ENCODE measurements at regions not wholly inside any gene's neighbourhood (a gene's known extent, or its start where the extent isn't known, plus 50 kb on each side); places are given as distances from the start of the nearest gene placed in this dataset.
"Not testable (repeated sequence)": the region's sequence is repeated elsewhere in the genome, so short reads cannot be mapped to it uniquely, and the experiment has no call there.

DNA sequence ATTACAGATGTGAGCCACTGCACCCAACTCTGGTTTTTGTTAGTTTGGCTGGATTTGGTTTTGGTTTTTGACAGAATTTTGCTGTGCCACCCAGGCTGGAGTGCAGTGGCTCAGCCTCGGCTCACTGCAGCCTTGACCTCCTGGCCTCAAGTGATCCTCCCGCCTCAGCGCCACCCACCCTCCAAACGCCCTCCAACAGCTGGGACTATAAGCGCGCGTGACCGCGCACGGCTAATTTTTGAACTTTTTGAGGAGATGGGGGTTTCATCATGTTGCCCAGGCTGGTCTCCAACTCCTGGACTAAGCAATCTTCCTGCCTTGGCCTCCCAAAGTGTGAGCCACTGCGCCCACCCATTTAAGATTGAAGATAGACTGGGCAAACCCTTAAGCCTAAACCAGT lies 84.4 kb upstream of the RPRML start:
- DNase-seq: no peak
- POLR2A ChIA-PET (ENCODE audit: unreplicated experiment): no interaction called here
- Histone ChIP-seq H3F3A (ENCODE audit: insufficient read depth, low read depth) (peaks cover 6% of the 10 kb centered on the region; the same call in 1 of the 2 replicates), H3K9me2 (ENCODE audit: insufficient read depth) (no peaks in the 10 kb centered on the region), H4K20me1 (ENCODE audit: insufficient read depth) (no peaks in the 10 kb centered on the region), H3K9me3 (ENCODE audit: insufficient read depth, low read depth) (peaks cover 3% of the 10 kb centered on the region; the same call in 1 of the 2 replicates), H2AFZ (no peak overlapping the region), H3K4me3 (no peak overlapping the region), H3K27me3 (ENCODE audit: insufficient read depth, low read depth) (no peaks in the 10 kb centered on the region), H3K4me1 (replicated peaks; ENCODE audit: insufficient read depth) (no peaks in the 10 kb centered on the region; the same call in 1 of the 2 replicates), H3K79me2 (ENCODE audit: low read depth) (0 out of 2 replicates have a peak, but pooled peaks cover 5% of the 10 kb centered on the region), H3K27ac (no peak overlapping the region), H3K36me3 (ENCODE audit: low read depth) (no peaks in the 10 kb centered on the region), H3K4me2 (no peak overlapping the region)
- TF ChIP-seq, protein P1, sequence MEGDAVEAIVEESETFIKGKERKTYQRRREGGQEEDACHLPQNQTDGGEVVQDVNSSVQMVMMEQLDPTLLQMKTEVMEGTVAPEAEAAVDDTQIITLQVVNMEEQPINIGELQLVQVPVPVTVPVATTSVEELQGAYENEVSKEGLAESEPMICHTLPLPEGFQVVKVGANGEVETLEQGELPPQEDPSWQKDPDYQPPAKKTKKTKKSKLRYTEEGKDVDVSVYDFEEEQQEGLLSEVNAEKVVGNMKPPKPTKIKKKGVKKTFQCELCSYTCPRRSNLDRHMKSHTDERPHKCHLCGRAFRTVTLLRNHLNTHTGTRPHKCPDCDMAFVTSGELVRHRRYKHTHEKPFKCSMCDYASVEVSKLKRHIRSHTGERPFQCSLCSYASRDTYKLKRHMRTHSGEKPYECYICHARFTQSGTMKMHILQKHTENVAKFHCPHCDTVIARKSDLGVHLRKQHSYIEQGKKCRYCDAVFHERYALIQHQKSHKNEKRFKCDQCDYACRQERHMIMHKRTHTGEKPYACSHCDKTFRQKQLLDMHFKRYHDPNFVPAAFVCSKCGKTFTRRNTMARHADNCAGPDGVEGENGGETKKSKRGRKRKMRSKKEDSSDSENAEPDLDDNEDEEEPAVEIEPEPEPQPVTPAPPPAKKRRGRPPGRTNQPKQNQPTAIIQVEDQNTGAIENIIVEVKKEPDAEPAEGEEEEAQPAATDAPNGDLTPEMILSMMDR (conservative IDR thresholded peaks at IDR 0.05): no peak
- no peak for TF ChIP-seq EZH2 (IDR thresholded peaks at IDR 0.05; ENCODE audit: low read depth)
- CTCF ChIA-PET: no interaction called here
- intact Hi-C loops (cut with micrococcal nuclease; ENCODE audit: unreplicated experiment): no loop called here
- no TSS peak for BruUV-seq (replicated peaks)

DNA sequence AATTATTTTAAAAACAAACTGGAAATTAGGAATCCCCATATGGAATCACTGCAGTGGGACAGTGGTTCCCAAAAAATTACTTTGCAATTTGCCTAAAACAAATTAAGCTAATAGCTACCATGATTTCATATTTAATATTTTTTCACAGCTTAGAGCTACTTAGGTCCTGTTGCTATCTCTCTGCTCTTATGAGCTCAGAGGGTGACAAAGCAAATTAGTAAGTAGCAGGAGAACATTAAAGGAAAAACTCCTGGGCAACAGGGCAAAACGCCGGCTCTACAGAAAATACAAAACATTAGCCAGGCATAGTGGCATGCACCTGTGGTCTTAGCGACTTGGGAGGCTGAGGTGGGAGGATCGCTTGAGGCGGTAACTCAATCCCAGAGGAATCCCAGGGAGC lies 83.8 kb upstream of the RPRML start:
- H3K4me2 ChIP-seq; H2AFZ ChIP-seq; H3K27me3 ChIP-seq (ENCODE audit: insufficient read depth, low read depth); H3K9me3 ChIP-seq (ENCODE audit: insufficient read depth, low read depth); H3K4me3 ChIP-seq; H4K20me1 ChIP-seq (ENCODE audit: insufficient read depth); H3K79me2 ChIP-seq (ENCODE audit: low read depth); DNase-seq; intact Hi-C loops (cut with micrococcal nuclease; ENCODE audit: unreplicated experiment); POLR2A ChIA-PET (ENCODE audit: unreplicated experiment); H3K4me1 ChIP-seq (replicated peaks; ENCODE audit: insufficient read depth); H3K27ac ChIP-seq; H3K36me3 ChIP-seq (ENCODE audit: low read depth); H3F3A ChIP-seq (ENCODE audit: insufficient read depth, low read depth); BruUV-seq (replicated peaks); CTCF ChIA-PET; H3K9me2 ChIP-seq (ENCODE audit: insufficient read depth): not testable (repeated sequence)

DNA sequence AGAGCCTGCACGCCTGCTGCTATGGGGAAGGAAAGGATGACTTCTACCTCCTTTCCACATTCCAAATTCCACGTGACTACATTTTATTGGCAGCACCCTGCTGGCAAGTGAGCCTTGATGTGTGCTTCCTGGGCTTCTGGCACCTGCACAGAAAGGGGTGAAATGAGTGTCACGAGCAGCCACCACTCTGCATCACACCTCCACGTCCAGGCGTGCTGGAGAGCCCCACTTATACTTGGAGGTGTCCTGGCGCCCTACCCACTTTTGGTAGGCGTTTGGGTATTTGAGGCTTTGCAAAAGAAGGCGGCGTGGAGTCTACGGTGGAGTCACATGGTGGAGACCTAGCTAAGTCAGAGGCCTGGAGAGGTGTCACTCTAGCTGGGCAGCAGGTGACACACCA lies 81.0 kb upstream of the RPRML start:
- H3K27ac ChIP-seq; POLR2A ChIA-PET (ENCODE audit: unreplicated experiment); H3K4me1 ChIP-seq (replicated peaks; ENCODE audit: insufficient read depth); H3F3A ChIP-seq (ENCODE audit: insufficient read depth, low read depth); H3K79me2 ChIP-seq (ENCODE audit: low read depth); H2AFZ ChIP-seq; H4K20me1 ChIP-seq (ENCODE audit: insufficient read depth); H3K4me2 ChIP-seq; CTCF ChIA-PET; H3K9me2 ChIP-seq (ENCODE audit: insufficient read depth); H3K9me3 ChIP-seq (ENCODE audit: insufficient read depth, low read depth); H3K36me3 ChIP-seq (ENCODE audit: low read depth); intact Hi-C loops (cut with micrococcal nuclease; ENCODE audit: unreplicated experiment); H3K27me3 ChIP-seq (ENCODE audit: insufficient read depth, low read depth); DNase-seq; BruUV-seq (replicated peaks); H3K4me3 ChIP-seq: not testable (repeated sequence)

DNA sequence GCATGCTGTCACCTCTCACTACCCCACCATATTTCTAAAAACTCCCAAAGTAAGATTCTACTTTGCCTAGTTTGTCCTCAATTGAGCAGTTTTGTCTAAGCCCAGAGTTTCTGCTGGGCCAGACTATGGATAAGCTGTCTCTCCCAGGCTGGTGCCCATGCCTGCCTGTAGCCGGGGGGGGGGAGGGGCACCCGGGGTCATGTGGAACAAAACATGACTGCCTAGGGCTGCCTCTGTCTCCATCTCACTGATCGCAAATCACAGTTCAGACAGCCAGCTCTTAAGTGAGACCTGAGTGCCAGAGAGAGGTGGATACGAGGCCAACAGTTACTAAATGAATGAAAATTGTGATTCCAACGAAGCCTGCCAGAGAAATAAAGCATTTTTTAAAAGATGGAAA lies 78.8 kb upstream of the RPRML start:
- no peak for TF ChIP-seq EZH2 (IDR thresholded peaks at IDR 0.05; ENCODE audit: low read depth)
- TF ChIP-seq, protein P1 (conservative IDR thresholded peaks at IDR 0.05): no peak
- ChIA-PET POLR2A (ENCODE audit: unreplicated experiment) (no interaction called here), CTCF (no interaction called here)
- no peaks in the 10 kb centered on the region for H3F3A ChIP-seq (ENCODE audit: insufficient read depth, low read depth)
- no TSS peak for BruUV-seq (replicated peaks)
- no peak for DNase-seq
- intact Hi-C loops (cut with micrococcal nuclease; ENCODE audit: unreplicated experiment): no loop called here
- no peaks in the 10 kb centered on the region for H3K9me3 ChIP-seq (ENCODE audit: insufficient read depth, low read depth)
- no peaks in the 10 kb centered on the region for H3K79me2 ChIP-seq (ENCODE audit: low read depth)
- H3K4me3 ChIP-seq: no peak overlapping the region
- no peak overlapping the region for H3K27ac ChIP-seq
- no peak overlapping the region for H2AFZ ChIP-seq
- no peaks in the 10 kb centered on the region for H4K20me1 ChIP-seq (ENCODE audit: insufficient read depth)
- H3K36me3 ChIP-seq (ENCODE audit: low read depth): peaks cover 4% of the 10 kb centered on the region
- H3K4me1 ChIP-seq (replicated peaks; ENCODE audit: insufficient read depth): no peaks in the 10 kb centered on the region
- H3K9me2 ChIP-seq (ENCODE audit: insufficient read depth): no peaks in the 10 kb centered on the region
- H3K4me2 ChIP-seq: no peak overlapping the region
- H3K27me3 ChIP-seq (ENCODE audit: insufficient read depth, low read depth): no peaks in the 10 kb centered on the region

DNA sequence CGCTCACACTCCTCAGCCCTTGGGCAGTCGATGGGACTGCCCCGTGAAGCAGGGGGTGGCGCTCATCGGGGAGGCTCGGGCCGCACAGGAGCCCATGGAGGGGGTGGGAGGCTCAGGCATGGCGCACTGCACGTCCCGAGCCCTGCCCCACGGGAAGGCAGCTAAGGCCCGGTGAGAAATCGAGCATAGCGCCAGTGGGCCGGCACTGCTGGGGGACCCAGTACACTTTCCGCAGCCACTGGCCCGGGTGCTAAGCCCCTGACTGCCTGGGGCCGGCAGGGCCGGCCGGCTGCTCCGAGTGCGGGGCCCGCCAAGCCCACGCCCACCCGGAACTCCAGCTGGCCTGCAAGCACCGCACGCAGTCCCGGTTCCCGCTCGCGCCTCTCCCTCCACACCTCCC lies 78.2 kb upstream of the RPRML start:
- POLR2A ChIA-PET (ENCODE audit: unreplicated experiment); H3K9me2 ChIP-seq (ENCODE audit: insufficient read depth); H3K27me3 ChIP-seq (ENCODE audit: insufficient read depth, low read depth); H2AFZ ChIP-seq; H3K79me2 ChIP-seq (ENCODE audit: low read depth); H3K4me2 ChIP-seq; H3K4me1 ChIP-seq (replicated peaks; ENCODE audit: insufficient read depth); H3K27ac ChIP-seq; H4K20me1 ChIP-seq (ENCODE audit: insufficient read depth); H3F3A ChIP-seq (ENCODE audit: insufficient read depth, low read depth); H3K36me3 ChIP-seq (ENCODE audit: low read depth); BruUV-seq (replicated peaks); DNase-seq; H3K9me3 ChIP-seq (ENCODE audit: insufficient read depth, low read depth); CTCF ChIA-PET; H3K4me3 ChIP-seq; intact Hi-C loops (cut with micrococcal nuclease; ENCODE audit: unreplicated experiment): not testable (repeated sequence)

DNA sequence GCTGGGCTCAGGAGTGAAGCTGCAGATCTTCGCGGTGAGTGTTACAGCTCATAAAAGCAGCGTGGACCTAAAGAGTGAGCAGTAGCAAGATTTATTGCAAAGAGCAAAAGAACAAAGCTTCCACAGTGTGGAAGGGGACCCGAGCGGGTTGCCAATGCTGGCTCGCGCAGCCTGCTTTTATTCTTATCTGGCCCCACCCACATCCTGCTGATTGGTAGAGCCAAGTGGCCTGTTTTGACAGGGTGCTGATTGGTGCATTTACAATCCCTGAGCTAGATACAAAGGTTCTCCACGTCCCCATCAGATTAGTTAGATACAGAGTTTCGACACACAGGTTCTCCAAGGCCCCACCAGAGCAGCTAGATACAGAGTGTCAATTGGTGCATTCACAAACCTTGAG lies 77.6 kb upstream of the RPRML start:
- intact Hi-C loops (cut with micrococcal nuclease; ENCODE audit: unreplicated experiment): not testable (repeated sequence)

More for the DNA sequence above, 77.6 kb upstream of the RPRML start:
- H3K79me2 ChIP-seq (ENCODE audit: low read depth); H3K36me3 ChIP-seq (ENCODE audit: low read depth); H3K9me2 ChIP-seq (ENCODE audit: insufficient read depth); H3K27me3 ChIP-seq (ENCODE audit: insufficient read depth, low read depth); H2AFZ ChIP-seq; H4K20me1 ChIP-seq (ENCODE audit: insufficient read depth); BruUV-seq (replicated peaks); H3K4me2 ChIP-seq; H3K27ac ChIP-seq; H3K4me1 ChIP-seq (replicated peaks; ENCODE audit: insufficient read depth); H3F3A ChIP-seq (ENCODE audit: insufficient read depth, low read depth); H3K9me3 ChIP-seq (ENCODE audit: insufficient read depth, low read depth); DNase-seq; CTCF ChIA-PET; POLR2A ChIA-PET (ENCODE audit: unreplicated experiment); H3K4me3 ChIP-seq: not testable (repeated sequence)
